ENCODE measurements at regions not wholly inside any gene's neighbourhood (a gene's known extent, or its start where the extent isn't known, plus 50 kb on each side); places are given as distances from the start of the nearest gene placed in this dataset.

DNA sequence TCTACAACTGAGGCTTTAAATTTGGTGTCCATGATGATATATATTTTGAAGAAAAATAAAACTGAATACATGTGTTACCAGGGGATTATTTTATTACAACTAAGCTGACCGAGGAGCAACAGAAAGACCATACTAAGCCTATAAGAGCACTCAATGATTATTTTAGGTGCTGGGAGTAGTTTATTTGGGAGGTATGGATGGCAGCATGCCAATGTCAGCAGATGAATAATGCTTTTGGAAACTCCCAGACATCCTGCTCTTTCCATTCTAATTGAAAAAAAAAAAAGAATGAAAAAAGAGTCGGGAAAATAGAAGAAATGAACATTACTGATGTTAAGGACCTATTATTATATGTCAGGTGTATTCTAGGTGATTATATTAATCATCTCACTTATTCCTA is 441.2 kb downstream of the BTG1 start:
- TF ChIP-seq POLR2A (IDR thresholded peaks at IDR 0.05; ENCODE audit: low read depth, low read length) (no peak), POLR2AphosphoS5 (IDR thresholded peaks at IDR 0.05; ENCODE audit: low read depth, low read length) (no peak), SPI1 (IDR thresholded peaks at IDR 0.05; ENCODE audit: low read depth, low read length) (no peak), TAF1 (IDR thresholded peaks at IDR 0.05; ENCODE audit: low read depth, low read length) (no peak)

Data from GM12891 (cell line).